Neural cell (in vitro differentiated cells): ENCODE measurements at regions not wholly inside any gene's neighbourhood (a gene's known extent, or its start where the extent isn't known, plus 50 kb on each side); places are given as distances from the start of the nearest gene placed in this dataset.

Experiments
- H2AFZ ChIP-seq: fragments of 200-600, 300-800 bp; sonication (generic), shearing (Covaris generic); 2 replicates; pipeline ENCODE4 v1.6.0; 2014; ENCODE audit warnings: low read depth, mild to moderate bottlenecking, antibody characterized with exemption, low read length, moderate library complexity
- H3F3A ChIP-seq: fragments of 200-600 bp; shearing (Covaris generic); 2 replicates; pipeline ENCODE4 v1.6.1; 2016; ENCODE audit warnings: mild to moderate bottlenecking, moderate library complexity, mixed read lengths, antibody characterized with exemption, low read length; ENCODE audit not compliant: insufficient read depth, poor library complexity, severe bottlenecking
- H3K27ac ChIP-seq: fragments of 200-600, 300-800 bp; sonication (generic), shearing (Covaris generic); 2 replicates; pipeline ENCODE4 v1.5.1; 2014; ENCODE audit warnings: mild to moderate bottlenecking, low read length, moderate library complexity
- H3K27me3 ChIP-seq: fragments of 300-800, 200-600 bp; sonication (generic), shearing (Covaris generic); 2 replicates; pipeline ENCODE4 v1.6.0; 2014; ENCODE audit warnings: mild to moderate bottlenecking, low read depth, low read length, moderate library complexity; ENCODE audit not compliant: insufficient read depth
- H3K36me3 ChIP-seq: fragments of 300-800, 200-600 bp; sonication (generic), shearing (Covaris generic); 2 replicates; pipeline ENCODE4 v1.5.1; 2014; ENCODE audit warnings: mild to moderate bottlenecking, antibody characterized with exemption, low read length, moderate library complexity; ENCODE audit not compliant: insufficient read depth
- H3K4me2 ChIP-seq: fragments of 300-800, 200-600 bp; sonication (generic), shearing (Covaris generic); 2 replicates; pipeline ENCODE4 v1.6.0; 2014; ENCODE audit warnings: mild to moderate bottlenecking, low read length
- H3K4me3 ChIP-seq: fragments of 300-800, 200-600 bp; sonication (generic), shearing (Covaris generic); 2 replicates; pipeline ENCODE4 v1.5.1; 2014; ENCODE audit warnings: mild to moderate bottlenecking, low read length, moderate library complexity
- H3K79me2 ChIP-seq: fragments of 200-600 bp; shearing (Covaris generic); replicated peaks from 2 replicates; pipeline ENCODE4 v1.6.0; 2014; ENCODE audit warnings: mild to moderate bottlenecking, low read length, moderate library complexity; ENCODE audit not compliant: insufficient read depth
- H3K9ac ChIP-seq: fragments of 300-800, 200-600 bp; sonication (generic), shearing (Covaris generic); 2 replicates; pipeline ENCODE4 v1.6.1; 2016; ENCODE audit warnings: mild to moderate bottlenecking, low read length, mixed read lengths
- H3K9me2 ChIP-seq: fragments of 200-600 bp; shearing (Covaris generic); 2 replicates; pipeline ENCODE4 v1.6.1; 2016; ENCODE audit warnings: mild to moderate bottlenecking, low read length, mixed read lengths; ENCODE audit not compliant: insufficient read depth
- H3K9me3 ChIP-seq: fragments of 200-600, 300-800 bp; sonication (generic), shearing (Covaris generic); 2 replicates; pipeline ENCODE4 v1.6.1; 2016; ENCODE audit warnings: mild to moderate bottlenecking, mixed run types, low read length, moderate library complexity, mixed read lengths
- H4K20me1 ChIP-seq: fragments of 200-600 bp; shearing (Covaris generic); 2 replicates; pipeline ENCODE4 v1.6.1; 2016; ENCODE audit warnings: mild to moderate bottlenecking, mixed run types; ENCODE audit not compliant: insufficient read depth
- EZH2 ChIP-seq: fragments of 200-600, 300-800 bp; shearing (Covaris generic), sonication (generic); IDR thresholded peaks from 2 replicates; pipeline ENCODE4 v1.6.1; 2014; ENCODE audit warnings: antibody characterized with exemption, low read length, borderline replicate concordance, mild to moderate bottlenecking; ENCODE audit not compliant: insufficient read depth, poor library complexity, severe bottlenecking
- MXI1 ChIP-seq: fragments of 450-650 bp; conservative IDR thresholded peaks from 2 replicates; pipeline ENCODE4 v1.6.1; 2014; ENCODE audit warnings: antibody characterized with exemption, mild to moderate bottlenecking; ENCODE audit not compliant: poor library complexity, severe bottlenecking
- POLR2AphosphoS5 ChIP-seq: IDR thresholded peaks from 2 replicates; pipeline ENCODE4 v1.6.1; 2012
- RAD21 ChIP-seq: fragments of 450-650 bp; conservative IDR thresholded peaks from 2 replicates; pipeline ENCODE4 v1.6.1; 2014; ENCODE audit warnings: antibody characterized with exemption, mild to moderate bottlenecking, moderate library complexity
- REST ChIP-seq: IDR thresholded peaks from 2 replicates; pipeline ENCODE4 v1.6.1; 2012; ENCODE audit warnings: borderline replicate concordance
- SMC3 ChIP-seq: fragments of 450-650 bp; conservative IDR thresholded peaks from 2 replicates; pipeline ENCODE4 v1.6.1; 2014; ENCODE audit warnings: antibody characterized with exemption, mild to moderate bottlenecking, moderate library complexity; ENCODE audit not compliant: poor library complexity
- TAF1 ChIP-seq: IDR thresholded peaks from 2 replicates; pipeline ENCODE4 v1.6.1; 2012; ENCODE audit warnings: low read depth
- TF ChIP-seq, protein P1 (sequence below): fragments of 450-650 bp; IDR thresholded peaks from 2 replicates; pipeline ENCODE4 v1.5.1; 2014; ENCODE audit warnings: antibody characterized with exemption, mild to moderate bottlenecking, moderate library complexity; ENCODE audit not compliant: poor library complexity, severe bottlenecking

- no peaks in the 10 kb centered on the region for H3K79me2 ChIP-seq
- H3K4me2 ChIP-seq: no peak overlapping the region
- no peak overlapping the region for H2AFZ ChIP-seq
- TF ChIP-seq EZH2: no peak
- no peak for TF ChIP-seq SMC3
- no peak for TF ChIP-seq TAF1
- TF ChIP-seq POLR2AphosphoS5: no peak
- TF ChIP-seq RAD21: no peak
- TF ChIP-seq MXI1: no peak
- TF ChIP-seq, protein P1, sequence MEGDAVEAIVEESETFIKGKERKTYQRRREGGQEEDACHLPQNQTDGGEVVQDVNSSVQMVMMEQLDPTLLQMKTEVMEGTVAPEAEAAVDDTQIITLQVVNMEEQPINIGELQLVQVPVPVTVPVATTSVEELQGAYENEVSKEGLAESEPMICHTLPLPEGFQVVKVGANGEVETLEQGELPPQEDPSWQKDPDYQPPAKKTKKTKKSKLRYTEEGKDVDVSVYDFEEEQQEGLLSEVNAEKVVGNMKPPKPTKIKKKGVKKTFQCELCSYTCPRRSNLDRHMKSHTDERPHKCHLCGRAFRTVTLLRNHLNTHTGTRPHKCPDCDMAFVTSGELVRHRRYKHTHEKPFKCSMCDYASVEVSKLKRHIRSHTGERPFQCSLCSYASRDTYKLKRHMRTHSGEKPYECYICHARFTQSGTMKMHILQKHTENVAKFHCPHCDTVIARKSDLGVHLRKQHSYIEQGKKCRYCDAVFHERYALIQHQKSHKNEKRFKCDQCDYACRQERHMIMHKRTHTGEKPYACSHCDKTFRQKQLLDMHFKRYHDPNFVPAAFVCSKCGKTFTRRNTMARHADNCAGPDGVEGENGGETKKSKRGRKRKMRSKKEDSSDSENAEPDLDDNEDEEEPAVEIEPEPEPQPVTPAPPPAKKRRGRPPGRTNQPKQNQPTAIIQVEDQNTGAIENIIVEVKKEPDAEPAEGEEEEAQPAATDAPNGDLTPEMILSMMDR: no peak
- no peak for TF ChIP-seq REST
- H3F3A ChIP-seq: no peaks in the 10 kb centered on the region
- H4K20me1 ChIP-seq: no peaks in the 10 kb centered on the region
- H3K9me3 ChIP-seq: no peaks in the 10 kb centered on the region
- H3K27me3 ChIP-seq: no peaks in the 10 kb centered on the region
- H3K27ac ChIP-seq: no peak overlapping the region
- no peak overlapping the region for H3K9ac ChIP-seq
- H3K36me3 ChIP-seq: no peaks in the 10 kb centered on the region
- no peak overlapping the region for H3K4me3 ChIP-seq
- H3K9me2 ChIP-seq: no peaks in the 10 kb centered on the region
Measured at GRCh38 chr22:47710135-47710534, 947.7 kb downstream of the TBC1D22A start.

DNA sequence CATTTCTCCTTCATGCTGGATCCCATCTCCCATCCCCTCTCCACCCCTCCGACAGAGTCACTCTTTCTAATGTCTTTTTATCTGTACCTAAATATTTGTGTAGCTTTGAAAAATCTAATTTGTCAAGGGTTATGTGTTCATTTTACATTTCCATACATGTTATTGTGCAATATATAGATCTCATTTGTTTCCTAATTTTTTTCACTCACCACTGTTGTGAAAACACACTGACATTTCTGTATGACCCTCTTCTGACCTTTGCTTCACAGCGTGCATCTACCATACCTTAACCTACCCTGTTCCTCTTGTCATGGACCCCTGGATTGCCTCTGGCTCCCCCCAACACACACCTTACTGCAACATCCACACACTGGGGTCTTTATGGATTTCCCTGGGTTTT, 942.9 kb downstream of the TBC1D22A start:
- Histone ChIP-seq H2AFZ (no peak overlapping the region), H4K20me1 (no peaks in the 10 kb centered on the region), H3K9me2 (no peaks in the 10 kb centered on the region), H3K4me3 (no peak overlapping the region), H3K9ac (no peak overlapping the region), H3K9me3 (no peaks in the 10 kb centered on the region), H3K27me3 (no peaks in the 10 kb centered on the region), H3K36me3 (no peaks in the 10 kb centered on the region), H3K4me2 (no peak overlapping the region), H3F3A (no peaks in the 10 kb centered on the region), H3K79me2 (no peaks in the 10 kb centered on the region), H3K27ac (no peak overlapping the region)
- no peak for TF ChIP-seq RAD21

DNA sequence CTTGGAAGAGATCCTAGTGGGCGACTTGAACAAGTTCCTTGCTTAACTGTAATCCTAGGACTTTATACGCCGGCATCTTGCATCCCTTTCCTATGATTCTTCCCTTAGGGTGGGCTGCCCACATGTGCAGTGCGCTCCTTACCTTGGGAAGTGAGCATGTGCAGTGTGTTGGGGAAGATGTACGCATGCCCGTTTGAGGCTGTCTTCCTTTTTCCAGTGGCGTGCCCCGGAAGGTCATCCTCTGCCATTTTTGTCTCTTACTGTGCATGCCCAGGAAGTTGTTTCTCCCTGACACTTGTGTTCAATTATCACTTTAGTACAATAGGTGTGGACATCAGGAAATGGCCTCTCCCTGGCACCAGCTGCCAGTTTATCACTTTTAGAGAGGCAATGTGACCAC, 936.5 kb downstream of the TBC1D22A start:
- Histone ChIP-seq H3K27me3 (no peaks in the 10 kb centered on the region), H4K20me1 (no peaks in the 10 kb centered on the region), H3K27ac (no peak overlapping the region), H3K9me2 (no peaks in the 10 kb centered on the region), H3K9me3 (no peaks in the 10 kb centered on the region), H3K79me2 (no peaks in the 10 kb centered on the region), H3K4me2 (no peak overlapping the region), H3K9ac (no peak overlapping the region), H3K36me3 (no peaks in the 10 kb centered on the region), H3F3A (no peaks in the 10 kb centered on the region), H2AFZ (no peak overlapping the region), H3K4me3 (no peak overlapping the region)
- TF ChIP-seq, protein P1: no peak
- no peak for TF ChIP-seq REST
- TF ChIP-seq EZH2: no peak
- no peak for TF ChIP-seq RAD21
- TF ChIP-seq POLR2AphosphoS5: no peak
- no peak for TF ChIP-seq SMC3
- TF ChIP-seq MXI1: no peak
